ENCODE measurements at regions not wholly inside any gene's neighbourhood (a gene's known extent, or its start where the extent isn't known, plus 50 kb on each side); places are given as distances from the start of the nearest gene placed in this dataset.
"Not testable (repeated sequence)": the region's sequence is repeated elsewhere in the genome, so short reads cannot be mapped to it uniquely, and the experiment has no call there.

GRCh38 chr6:95725344-95725743 lies 148.0 kb downstream of the MANEA start:
- Mint-ChIP-seq H3K9me3 (peaks cover 0 to 2% of the 10 kb centered on the region in 2 donors), H3K27me3 (no peaks in the 10 kb centered on the region)

GRCh38 chr6:95740157-95740556 lies 162.8 kb downstream of the MANEA start:
- no peak overlapping the region for H3K4me3 Mint-ChIP-seq
- ATAC-seq (replicated peaks) (no peak), DNase-seq (no peak)
- no peaks in the 10 kb centered on the region for H3K27me3 Mint-ChIP-seq
- H3K4me1 Mint-ChIP-seq (ENCODE audit: low read depth in 2 of 2): no peaks in the 10 kb centered on the region
- peaks cover 0 to 1% of the 10 kb centered on the region in 2 donors for H3K9me3 Mint-ChIP-seq
- H3K36me3 Mint-ChIP-seq (ENCODE audit: insufficient read depth): no peaks in the 10 kb centered on the region
- no peak overlapping the region for H3K27ac Mint-ChIP-seq

More at GRCh38 chr6:95725344-95725743, 148.0 kb downstream of the MANEA start:
- DNase-seq: no peak
- no peak overlapping the region for H3K4me3 Mint-ChIP-seq
- H3K36me3 Mint-ChIP-seq (ENCODE audit: insufficient read depth): no peaks in the 10 kb centered on the region
- H3K27ac Mint-ChIP-seq: no peak overlapping the region
- no peak for ATAC-seq (replicated peaks)
- H3K4me1 Mint-ChIP-seq (ENCODE audit: low read depth in 2 of 2): no peaks in the 10 kb centered on the region

GRCh38 chr6:95741045-95741444 lies 163.7 kb downstream of the MANEA start:
- H3K36me3 Mint-ChIP-seq (ENCODE audit: insufficient read depth): no peaks in the 10 kb centered on the region
- no peaks in the 10 kb centered on the region for H3K4me1 Mint-ChIP-seq (ENCODE audit: low read depth in 2 of 2)
- DNase-seq (no peak), ATAC-seq (replicated peaks) (no peak)
- no peak overlapping the region for H3K27ac Mint-ChIP-seq
- no peaks in the 10 kb centered on the region for H3K27me3 Mint-ChIP-seq
- H3K9me3 Mint-ChIP-seq: peaks cover 0 to 1% of the 10 kb centered on the region in 2 donors
- H3K4me3 Mint-ChIP-seq: no peak overlapping the region

GRCh38 chr6:95742767-95743289 lies 165.5 kb downstream of the MANEA start:
- H3K27ac Mint-ChIP-seq: no peak overlapping the region
- ATAC-seq (replicated peaks): no peak
- H3K4me3 Mint-ChIP-seq: no peak overlapping the region
- no peaks in the 10 kb centered on the region for H3K4me1 Mint-ChIP-seq (ENCODE audit: low read depth in 2 of 2)
- no peak for DNase-seq
- no peaks in the 10 kb centered on the region for H3K27me3 Mint-ChIP-seq
- H3K36me3 Mint-ChIP-seq (ENCODE audit: insufficient read depth): no peaks in the 10 kb centered on the region
- no peaks in the 10 kb centered on the region for H3K9me3 Mint-ChIP-seq

GRCh38 chr6:95743591-95743990 lies 166.3 kb downstream of the MANEA start:
- Mint-ChIP-seq H3K27me3 (no peaks in the 10 kb centered on the region), H3K36me3 (ENCODE audit: insufficient read depth) (no peaks in the 10 kb centered on the region), H3K27ac (no peak overlapping the region), H3K4me3 (no peak overlapping the region), H3K4me1 (ENCODE audit: low read depth in 2 of 2) (no peaks in the 10 kb centered on the region), H3K9me3 (no peaks in the 10 kb centered on the region)
- ATAC-seq (replicated peaks) (no peak), DNase-seq (no peak)

GRCh38 chr6:95758236-95759069 lies 181.1 kb downstream of the MANEA start:
- H3K27ac Mint-ChIP-seq; H3K27me3 Mint-ChIP-seq; H3K9me3 Mint-ChIP-seq; DNase-seq; H3K4me1 Mint-ChIP-seq (ENCODE audit: low read depth in 2 of 2); ATAC-seq (replicated peaks); H3K4me3 Mint-ChIP-seq; H3K36me3 Mint-ChIP-seq (ENCODE audit: insufficient read depth): not testable (repeated sequence)

GRCh38 chr6:95767897-95768463 lies 190.6 kb downstream of the MANEA start:
- DNase-seq (no peak), ATAC-seq (replicated peaks) (no peak)
- H3K27ac Mint-ChIP-seq: no peak overlapping the region
- H3K4me3 Mint-ChIP-seq: no peak overlapping the region
- H3K27me3 Mint-ChIP-seq: no peaks in the 10 kb centered on the region
- H3K4me1 Mint-ChIP-seq (ENCODE audit: low read depth in 2 of 2): no peaks in the 10 kb centered on the region
- H3K36me3 Mint-ChIP-seq (ENCODE audit: insufficient read depth): no peaks in the 10 kb centered on the region
- H3K9me3 Mint-ChIP-seq: no peaks in the 10 kb centered on the region

- Mint-ChIP-seq H3K27ac (no peak overlapping the region), H3K4me1 (ENCODE audit: low read depth in 2 of 2) (no peaks in the 10 kb centered on the region), H3K27me3 (no peaks in the 10 kb centered on the region), H3K4me3 (no peak overlapping the region), H3K36me3 (ENCODE audit: insufficient read depth) (no peaks in the 10 kb centered on the region), H3K9me3 (peaks cover 0 to 2% of the 10 kb centered on the region in 2 donors)
- ATAC-seq (replicated peaks): no peak
- no peak for DNase-seq
These were observed 191.2 kb downstream of the MANEA start for GRCh38 chr6:95768539-95768938.

- H3K4me3 Mint-ChIP-seq: no peak overlapping the region
- H3K27me3 Mint-ChIP-seq: no peaks in the 10 kb centered on the region
- H3K36me3 Mint-ChIP-seq (ENCODE audit: insufficient read depth): no peaks in the 10 kb centered on the region
- no peak overlapping the region for H3K27ac Mint-ChIP-seq
- H3K9me3 Mint-ChIP-seq: peaks cover 0 to 4% of the 10 kb centered on the region in 2 donors
- no peaks in the 10 kb centered on the region for H3K4me1 Mint-ChIP-seq (ENCODE audit: low read depth in 2 of 2)
- DNase-seq (no peak), ATAC-seq (replicated peaks) (no peak)
These were observed 200.0 kb downstream of the MANEA start for GRCh38 chr6:95777338-95777737.

- DNase-seq (no peak), ATAC-seq (replicated peaks) (no peak)
- Mint-ChIP-seq H3K4me3 (no peak overlapping the region), H3K4me1 (ENCODE audit: low read depth in 2 of 2) (no peaks in the 10 kb centered on the region), H3K36me3 (ENCODE audit: insufficient read depth) (no peaks in the 10 kb centered on the region), H3K9me3 (peaks cover 0 to under 1% of the 10 kb centered on the region in 2 donors), H3K27me3 (no peaks in the 10 kb centered on the region), H3K27ac (no peak overlapping the region)
These were observed 202.7 kb downstream of the MANEA start for GRCh38 chr6:95780037-95780436.

GRCh38 chr6:95784019-95784418 lies 206.7 kb downstream of the MANEA start:
- Mint-ChIP-seq H3K36me3 (ENCODE audit: insufficient read depth) (no peaks in the 10 kb centered on the region), H3K4me1 (ENCODE audit: low read depth in 2 of 2) (no peaks in the 10 kb centered on the region), H3K27me3 (no peaks in the 10 kb centered on the region), H3K4me3 (no peak overlapping the region), H3K9me3 (no peaks in the 10 kb centered on the region), H3K27ac (no peak overlapping the region)
- ATAC-seq (replicated peaks): no peak
- DNase-seq: no peak

GRCh38 chr6:95784869-95785268 lies 207.5 kb downstream of the MANEA start:
- Mint-ChIP-seq H3K4me3 (no peak overlapping the region), H3K36me3 (ENCODE audit: insufficient read depth) (no peaks in the 10 kb centered on the region), H3K9me3 (no peaks in the 10 kb centered on the region), H3K4me1 (ENCODE audit: low read depth in 2 of 2) (no peaks in the 10 kb centered on the region), H3K27me3 (no peaks in the 10 kb centered on the region), H3K27ac (no peak overlapping the region)
- ATAC-seq (replicated peaks) (no peak), DNase-seq (no peak)

GRCh38 chr6:95785785-95786184 lies 208.4 kb downstream of the MANEA start:
- Mint-ChIP-seq H3K4me3 (no peak overlapping the region), H3K27ac (no peak overlapping the region), H3K4me1 (ENCODE audit: low read depth in 2 of 2) (no peaks in the 10 kb centered on the region), H3K36me3 (ENCODE audit: insufficient read depth) (no peaks in the 10 kb centered on the region), H3K27me3 (no peaks in the 10 kb centered on the region), H3K9me3 (no peaks in the 10 kb centered on the region)
- DNase-seq (no peak), ATAC-seq (replicated peaks) (no peak)

GRCh38 chr6:95786802-95787201 lies 209.5 kb downstream of the MANEA start:
- no peaks in the 10 kb centered on the region for H3K36me3 Mint-ChIP-seq (ENCODE audit: insufficient read depth)

More at GRCh38 chr6:95786802-95787201, 209.5 kb downstream of the MANEA start:
- Mint-ChIP-seq H3K27me3 (no peaks in the 10 kb centered on the region), H3K4me1 (ENCODE audit: low read depth in 2 of 2) (no peaks in the 10 kb centered on the region), H3K9me3 (no peaks in the 10 kb centered on the region), H3K27ac (no peak overlapping the region), H3K4me3 (no peak overlapping the region)
- DNase-seq (no peak), ATAC-seq (replicated peaks) (no peak)
